Activated CD8-positive, alpha-beta memory T cell treated with anti-CD3 and anti-CD28 coated beads, Interleukin-2, amount 10 ng/mL, durations not matched to agents 7 days and 5 days (primary cell): ENCODE measurements at regions not wholly inside any gene's neighbourhood (a gene's known extent, or its start where the extent isn't known, plus 50 kb on each side); places are given as distances from the start of the nearest gene placed in this dataset.
A peak's percentile ranks its signal among the peaks of the same experiment; 100 is the strongest.

ENCODE experiments used
- ATAC-seq: fragments of 150-1000 bp; cut with Tn5 transposase; one replicate; pipeline ENCODE4 v1.10.0; 2021; ENCODE audit warnings: moderate library complexity
- CTCF ChIA-PET: fragments of 350-600 bp; sonication (Branson Sonifier 250); formaldehyde crosslinking; loops from one replicate; lab custom pipeline; 2021; ENCODE audit warnings: antibody characterized with exemption; lab: Charles Lee
- DNase-seq: peaks from one replicate; pipeline ENCODE4 v3.0.0-alpha.2; 2020
- H3K27ac Mint-ChIP-seq: one replicate; pipeline ENCODE4 v1.8.0; 2021; ENCODE audit warnings: mild to moderate bottlenecking, mixed read lengths
- H3K27me3 Mint-ChIP-seq: one replicate; pipeline ENCODE4 v1.8.0; 2021; ENCODE audit warnings: mixed read lengths
- H3K36me3 Mint-ChIP-seq: one replicate; pipeline ENCODE4 v1.8.0; 2021; ENCODE audit warnings: mild to moderate bottlenecking, mixed read lengths
- H3K4me1 Mint-ChIP-seq: one replicate; pipeline ENCODE4 v1.8.0; 2021; ENCODE audit warnings: mixed read lengths
- H3K4me3 Mint-ChIP-seq: one replicate; pipeline ENCODE4 v1.8.0; 2021; ENCODE audit warnings: mild to moderate bottlenecking, moderate library complexity, mixed read lengths
- H3K9me3 Mint-ChIP-seq: one replicate; pipeline ENCODE4 v1.8.0; 2022; ENCODE audit warnings: low read depth, mixed read lengths

GRCh38 chr4:24440765-24441164 lies 143.6 kb downstream of the DHX15 start:
- H3K27ac Mint-ChIP-seq, result no peak overlapping the region
- peaks cover 8% of the 10 kb centered on the region for H3K27me3 Mint-ChIP-seq
- CTCF ChIA-PET, result no interaction called here
- H3K36me3 Mint-ChIP-seq, result no peaks in the 10 kb centered on the region
- H3K4me1 Mint-ChIP-seq, result no peaks in the 10 kb centered on the region
- no peak for DNase-seq
- no peak for ATAC-seq
- H3K9me3 Mint-ChIP-seq, result no peaks in the 10 kb centered on the region
- H3K4me3 Mint-ChIP-seq, result no peak overlapping the region

- Mint-ChIP-seq H3K27ac (no peak overlapping the region), H3K36me3 (no peaks in the 10 kb centered on the region), H3K4me1 (no peaks in the 10 kb centered on the region), H3K27me3 (peaks cover 6% of the 10 kb centered on the region), H3K4me3 (no peak overlapping the region), H3K9me3 (no peaks in the 10 kb centered on the region)
- DNase-seq (no peak), ATAC-seq (no peak)
- CTCF ChIA-PET, result interaction anchor here (0.6 kb wide), 1 partner anchor 15 kb away, joined by 3 read pairs; no protein-coding TSS in a partner anchor
Observed at GRCh38 chr4:24434241-24434640, 150.1 kb downstream of the DHX15 start.

GRCh38 chr4:24433515-24434214 lies 150.7 kb downstream of the DHX15 start:
- DNase-seq (no peak), ATAC-seq (no peak)
- Mint-ChIP-seq H3K4me1 (no peaks in the 10 kb centered on the region), H3K27ac (no peak overlapping the region), H3K27me3 (peaks cover 6% of the 10 kb centered on the region), H3K4me3 (no peak overlapping the region), H3K36me3 (no peaks in the 10 kb centered on the region), H3K9me3 (no peaks in the 10 kb centered on the region)
- CTCF ChIA-PET, result interaction anchor here (0.6 kb wide), 1 partner anchor 14 kb away, joined by 3 read pairs; no protein-coding TSS in a partner anchor

DNA sequence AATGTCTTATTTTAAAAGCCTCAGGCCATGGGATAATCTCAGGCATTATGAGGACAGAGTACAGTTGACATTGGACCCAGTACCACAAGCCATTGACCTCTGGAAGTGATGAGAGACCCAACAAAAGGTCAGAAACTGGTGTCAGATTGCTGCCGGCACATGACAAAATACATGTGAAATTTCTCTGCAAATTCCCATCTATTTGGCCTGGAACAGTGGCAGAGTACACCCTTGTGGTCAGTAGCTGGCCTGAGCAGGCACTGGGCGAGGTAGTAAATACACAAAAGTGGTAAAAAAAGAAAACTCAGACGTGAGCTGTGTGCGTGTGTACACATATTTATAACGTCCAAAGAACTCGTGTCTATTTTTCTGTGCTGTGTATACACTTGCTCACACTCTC lies 155.5 kb downstream of the DHX15 start:
- Mint-ChIP-seq H3K4me1 (no peaks in the 10 kb centered on the region), H3K4me3 (no peak overlapping the region), H3K27ac (no peak overlapping the region), H3K27me3 (peaks cover 4% of the 10 kb centered on the region), H3K36me3 (no peaks in the 10 kb centered on the region), H3K9me3 (no peaks in the 10 kb centered on the region)
- CTCF ChIA-PET, result no interaction called here
- no peak for DNase-seq
- no peak for ATAC-seq

DNA sequence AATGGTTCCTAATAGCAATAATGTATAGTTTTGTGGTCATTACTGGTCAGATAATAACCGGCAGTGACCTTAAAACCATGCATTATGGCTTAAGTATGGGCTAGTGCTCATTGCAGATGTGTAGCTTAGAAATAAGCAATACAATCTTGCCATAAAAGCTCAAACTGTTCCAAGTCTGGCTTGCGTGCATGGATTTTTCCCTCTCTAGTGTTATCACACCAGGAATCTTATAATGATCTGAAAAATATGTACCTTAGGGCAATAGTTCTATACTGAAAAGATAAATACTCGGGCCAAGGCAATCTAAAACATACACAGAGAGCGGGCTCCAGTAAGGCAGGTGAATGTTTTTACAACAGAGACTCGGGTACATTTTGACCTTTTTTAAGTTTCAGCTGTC lies 157.8 kb downstream of the DHX15 start:
- no peaks in the 10 kb centered on the region for H3K9me3 Mint-ChIP-seq
- no peak for ATAC-seq
- no peak for DNase-seq
- no peak overlapping the region for H3K4me3 Mint-ChIP-seq
- CTCF ChIA-PET, result no interaction called here
- H3K27me3 Mint-ChIP-seq, result no peaks in the 10 kb centered on the region
- H3K36me3 Mint-ChIP-seq, result no peaks in the 10 kb centered on the region
- H3K27ac Mint-ChIP-seq, result no peak overlapping the region
- no peaks in the 10 kb centered on the region for H3K4me1 Mint-ChIP-seq

GRCh38 chr4:24425863-24426262 lies 158.5 kb downstream of the DHX15 start:
- CTCF ChIA-PET, result no interaction called here
- H3K4me1 Mint-ChIP-seq, result no peaks in the 10 kb centered on the region
- no peaks in the 10 kb centered on the region for H3K27me3 Mint-ChIP-seq
- ATAC-seq, result no peak
- no peak overlapping the region for H3K27ac Mint-ChIP-seq
- no peak overlapping the region for H3K4me3 Mint-ChIP-seq
- H3K36me3 Mint-ChIP-seq, result no peaks in the 10 kb centered on the region
- H3K9me3 Mint-ChIP-seq, result no peaks in the 10 kb centered on the region
- DNase-seq, result no peak

DNA sequence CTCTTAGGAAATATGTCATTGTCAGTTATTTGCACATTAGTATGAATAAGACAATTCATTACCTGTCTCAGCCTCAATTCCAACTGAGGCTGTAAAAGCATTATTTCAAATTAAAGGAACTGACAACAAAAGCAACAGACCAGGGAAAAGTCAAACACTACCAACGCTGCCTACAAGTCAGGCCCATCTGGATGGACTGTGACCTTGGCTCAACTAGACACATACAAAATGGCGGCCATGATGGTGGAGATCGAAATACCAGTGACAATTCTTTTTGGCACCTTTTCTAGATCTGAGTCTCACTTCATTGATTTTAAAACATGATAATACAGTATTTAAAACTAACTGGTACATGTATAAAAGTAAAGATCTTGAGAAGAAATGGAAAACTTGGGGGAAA lies 160.7 kb downstream of the DHX15 start:
- Mint-ChIP-seq H3K27ac (no peak overlapping the region), H3K27me3 (no peaks in the 10 kb centered on the region), H3K9me3 (no peaks in the 10 kb centered on the region), H3K36me3 (no peaks in the 10 kb centered on the region), H3K4me1 (peaks cover 2% of the 10 kb centered on the region), H3K4me3 (no peak overlapping the region)
- ATAC-seq (no peak), DNase-seq (no peak)
- CTCF ChIA-PET, result no interaction called here

GRCh38 chr4:24422644-24423043 lies 161.7 kb downstream of the DHX15 start:
- Mint-ChIP-seq H3K36me3 (no peaks in the 10 kb centered on the region), H3K27ac (no peak overlapping the region), H3K9me3 (no peaks in the 10 kb centered on the region), H3K27me3 (no peaks in the 10 kb centered on the region), H3K4me3 (no peak overlapping the region), H3K4me1 (peaks cover 2% of the 10 kb centered on the region)
- CTCF ChIA-PET, result no interaction called here
- no peak for ATAC-seq
- no peak for DNase-seq

GRCh38 chr4:24419181-24420034 lies 164.9 kb downstream of the DHX15 start:
- peak; percentile 68 for DNase-seq
- H3K4me3 Mint-ChIP-seq, result no peak overlapping the region
- H3K9me3 Mint-ChIP-seq, result no peaks in the 10 kb centered on the region
- no peaks in the 10 kb centered on the region for H3K36me3 Mint-ChIP-seq
- no peak overlapping the region for H3K27ac Mint-ChIP-seq
- no peak for ATAC-seq
- peaks cover 2% of the 10 kb centered on the region for H3K4me1 Mint-ChIP-seq
- H3K27me3 Mint-ChIP-seq, result no peaks in the 10 kb centered on the region
- CTCF ChIA-PET, result interaction anchor here (0.6 to 1.8 kb wide), 8 partner anchors 9 to 1952 kb away, joined by 3 to 12 read pairs (median 3); no protein-coding TSS in a partner anchor

- Mint-ChIP-seq H3K9me3 (no peaks in the 10 kb centered on the region), H3K4me3 (no peak overlapping the region), H3K4me1 (peaks cover 2% of the 10 kb centered on the region), H3K27me3 (no peaks in the 10 kb centered on the region), H3K36me3 (no peaks in the 10 kb centered on the region), H3K27ac (no peak overlapping the region)
- CTCF ChIA-PET, result no interaction called here
- ATAC-seq (no peak), DNase-seq (no peak)
Observed at GRCh38 chr4:24417206-24417605, 167.1 kb downstream of the DHX15 start.

GRCh38 chr4:24416293-24416692 lies 168.1 kb downstream of the DHX15 start:
- CTCF ChIA-PET, result no interaction called here

DNA sequence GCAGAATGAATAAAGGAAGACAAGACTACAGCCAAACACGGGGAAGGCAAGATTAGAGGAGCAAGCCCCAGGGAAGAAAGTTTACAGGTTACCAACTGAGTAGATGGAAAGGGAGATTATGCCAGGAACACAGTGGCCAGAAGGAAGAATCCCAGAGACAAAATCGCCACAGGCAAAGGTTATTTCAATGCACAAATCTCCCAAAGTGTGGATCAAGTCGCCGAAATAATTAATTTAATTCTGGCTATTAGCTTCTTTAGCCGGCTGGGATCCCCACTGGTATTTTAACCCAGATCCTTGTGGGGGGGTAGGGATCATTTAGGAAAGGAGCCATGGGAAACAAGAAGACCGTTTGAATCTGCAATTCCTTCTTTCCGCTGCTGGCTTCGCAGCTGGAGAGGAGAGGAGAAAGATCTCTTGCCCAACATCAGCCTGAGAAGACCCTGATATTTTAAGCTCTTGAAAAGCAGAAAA lies 171.0 kb downstream of the DHX15 start:
- DNase-seq, result no peak
- no peak for ATAC-seq
- H3K4me1 Mint-ChIP-seq, result no peaks in the 10 kb centered on the region
- CTCF ChIA-PET, result no interaction called here
- no peaks in the 10 kb centered on the region for H3K36me3 Mint-ChIP-seq
- no peaks in the 10 kb centered on the region for H3K9me3 Mint-ChIP-seq
- H3K4me3 Mint-ChIP-seq, result no peak overlapping the region
- H3K27ac Mint-ChIP-seq, result no peak overlapping the region
- no peaks in the 10 kb centered on the region for H3K27me3 Mint-ChIP-seq

More at GRCh38 chr4:24416293-24416692, 168.1 kb downstream of the DHX15 start:
- Mint-ChIP-seq H3K4me1 (peaks cover 2% of the 10 kb centered on the region), H3K27ac (no peak overlapping the region), H3K9me3 (no peaks in the 10 kb centered on the region), H3K27me3 (no peaks in the 10 kb centered on the region), H3K36me3 (no peaks in the 10 kb centered on the region), H3K4me3 (no peak overlapping the region)
- DNase-seq (no peak), ATAC-seq (no peak)

- Mint-ChIP-seq H3K9me3 (no peaks in the 10 kb centered on the region), H3K4me3 (no peak overlapping the region), H3K27ac (no peak overlapping the region), H3K4me1 (no peaks in the 10 kb centered on the region), H3K36me3 (no peaks in the 10 kb centered on the region), H3K27me3 (no peaks in the 10 kb centered on the region)
- DNase-seq, result no peak
- no peak for ATAC-seq
- CTCF ChIA-PET, result no interaction called here
Observed at GRCh38 chr4:24411806-24412205, 172.5 kb downstream of the DHX15 start.

GRCh38 chr4:24411299-24411698 lies 173.1 kb downstream of the DHX15 start:
- Mint-ChIP-seq H3K4me3 (no peak overlapping the region), H3K36me3 (no peaks in the 10 kb centered on the region), H3K4me1 (no peaks in the 10 kb centered on the region), H3K27me3 (no peaks in the 10 kb centered on the region), H3K27ac (no peak overlapping the region), H3K9me3 (no peaks in the 10 kb centered on the region)
- DNase-seq (no peak), ATAC-seq (no peak)
- CTCF ChIA-PET, result interaction anchor here (2.2 kb wide), 1 partner anchor 8 kb away, joined by 6 read pairs; no protein-coding TSS in a partner anchor
